IPS-NIHi7 (cell line): ENCODE measurements at regions not wholly inside any gene's neighbourhood (a gene's known extent, or its start where the extent isn't known, plus 50 kb on each side); places are given as distances from the start of the nearest gene placed in this dataset.
"Not testable (repeated sequence)": the region's sequence is repeated elsewhere in the genome, so short reads cannot be mapped to it uniquely, and the experiment has no call there.

Experiments
- DNase-seq: peaks from one replicate; pipeline ENCODE4 v3.0.0; 2012; ENCODE audit warnings: mixed read lengths; ENCODE audit errors: extremely low spot score

- DNase-seq = no peak
These were observed 160.0 kb upstream of the FBXO33 start for GRCh38 chr14:39592116-39592789.

GRCh38 chr14:39589882-39590281 lies 157.6 kb upstream of the FBXO33 start:
- DNase-seq = not testable (repeated sequence)

- no peak for DNase-seq
These were observed 149.9 kb upstream of the FBXO33 start for GRCh38 chr14:39582028-39582654.

- no peak for DNase-seq
These were observed 149.2 kb upstream of the FBXO33 start for GRCh38 chr14:39581474-39581873.

GRCh38 chr14:39580696-39581095 lies 148.5 kb upstream of the FBXO33 start:
- no peak for DNase-seq

- no peak for DNase-seq
These were observed 144.5 kb upstream of the FBXO33 start for GRCh38 chr14:39576736-39577135.

GRCh38 chr14:39576258-39576657 lies 144.0 kb upstream of the FBXO33 start:
- no peak for DNase-seq

GRCh38 chr14:39568809-39569538 lies 136.7 kb upstream of the FBXO33 start:
- no peak for DNase-seq

- DNase-seq = no peak
These were observed 134.6 kb upstream of the FBXO33 start for GRCh38 chr14:39566795-39567194.

- no peak for DNase-seq
These were observed 131.1 kb upstream of the FBXO33 start for GRCh38 chr14:39563361-39563760.

GRCh38 chr14:39562175-39562574 lies 129.9 kb upstream of the FBXO33 start:
- no peak for DNase-seq

GRCh38 chr14:39558525-39558924 lies 126.3 kb upstream of the FBXO33 start:
- DNase-seq = no peak

- no peak for DNase-seq
These were observed 123.5 kb upstream of the FBXO33 start for GRCh38 chr14:39555749-39556148.

- DNase-seq = no peak
These were observed 122.3 kb upstream of the FBXO33 start for GRCh38 chr14:39554576-39554975.

- DNase-seq = no peak
These were observed 116.1 kb upstream of the FBXO33 start for GRCh38 chr14:39548358-39548757.

GRCh38 chr14:39547845-39548244 lies 115.6 kb upstream of the FBXO33 start:
- no peak for DNase-seq

GRCh38 chr14:39505812-39506211 lies 73.6 kb upstream of the FBXO33 start:
- DNase-seq = no peak

GRCh38 chr14:39500253-39500652 lies 68.0 kb upstream of the FBXO33 start:
- DNase-seq = no peak

- DNase-seq = no peak
These were observed 67.3 kb upstream of the FBXO33 start for GRCh38 chr14:39499514-39499913.

GRCh38 chr14:39497677-39498076 lies 65.4 kb upstream of the FBXO33 start:
- not testable (repeated sequence) for DNase-seq

- DNase-seq = no peak
These were observed 60.0 kb upstream of the FBXO33 start for GRCh38 chr14:39492267-39492666.

- DNase-seq = peak; percentile 20
These were observed 58.9 kb upstream of the FBXO33 start for GRCh38 chr14:39491134-39491571.

- peak; percentile 69 for DNase-seq
These were observed 56.4 kb upstream of the FBXO33 start for GRCh38 chr14:39488600-39488999.
